ENCODE measurements at regions not wholly inside any gene's neighbourhood (a gene's known extent, or its start where the extent isn't known, plus 50 kb on each side); places are given as distances from the start of the nearest gene placed in this dataset.

DNA sequence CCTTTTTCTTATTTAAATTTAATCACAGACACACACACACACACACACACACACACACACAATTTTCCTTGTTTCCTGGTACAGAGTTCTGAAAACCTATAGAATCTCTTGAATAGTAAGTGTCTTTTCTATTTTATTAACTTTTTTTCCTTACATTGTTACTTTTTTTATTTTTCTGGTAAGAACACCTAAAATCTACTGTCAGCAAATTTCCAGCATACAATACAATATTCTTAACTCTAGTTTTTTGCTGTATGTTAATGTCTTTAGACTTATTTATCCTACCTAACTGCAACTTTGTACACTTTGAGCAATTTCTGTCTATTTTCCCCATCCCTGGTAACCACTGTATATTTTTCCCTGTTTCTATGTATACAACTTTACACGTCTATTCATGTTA is 1179.8 kb downstream of the SLITRK1 start:
- TF ChIP-seq SP1 (IDR thresholded peaks at IDR 0.05) (no peak), BHLHE40 (IDR thresholded peaks at IDR 0.05; ENCODE audit: borderline replicate concordance) (no peak), TARDBP (IDR thresholded peaks at IDR 0.05) (no peak), ZNF384 (IDR thresholded peaks at IDR 0.05) (no peak)
- TF ChIP-seq, protein P1, sequence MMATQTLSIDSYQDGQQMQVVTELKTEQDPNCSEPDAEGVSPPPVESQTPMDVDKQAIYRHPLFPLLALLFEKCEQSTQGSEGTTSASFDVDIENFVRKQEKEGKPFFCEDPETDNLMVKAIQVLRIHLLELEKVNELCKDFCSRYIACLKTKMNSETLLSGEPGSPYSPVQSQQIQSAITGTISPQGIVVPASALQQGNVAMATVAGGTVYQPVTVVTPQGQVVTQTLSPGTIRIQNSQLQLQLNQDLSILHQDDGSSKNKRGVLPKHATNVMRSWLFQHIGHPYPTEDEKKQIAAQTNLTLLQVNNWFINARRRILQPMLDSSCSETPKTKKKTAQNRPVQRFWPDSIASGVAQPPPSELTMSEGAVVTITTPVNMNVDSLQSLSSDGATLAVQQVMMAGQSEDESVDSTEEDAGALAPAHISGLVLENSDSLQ (IDR thresholded peaks at IDR 0.05) = no peak
